ENCODE measurements at regions not wholly inside any gene's neighbourhood (a gene's known extent, or its start where the extent isn't known, plus 50 kb on each side); places are given as distances from the start of the nearest gene placed in this dataset.

DNA sequence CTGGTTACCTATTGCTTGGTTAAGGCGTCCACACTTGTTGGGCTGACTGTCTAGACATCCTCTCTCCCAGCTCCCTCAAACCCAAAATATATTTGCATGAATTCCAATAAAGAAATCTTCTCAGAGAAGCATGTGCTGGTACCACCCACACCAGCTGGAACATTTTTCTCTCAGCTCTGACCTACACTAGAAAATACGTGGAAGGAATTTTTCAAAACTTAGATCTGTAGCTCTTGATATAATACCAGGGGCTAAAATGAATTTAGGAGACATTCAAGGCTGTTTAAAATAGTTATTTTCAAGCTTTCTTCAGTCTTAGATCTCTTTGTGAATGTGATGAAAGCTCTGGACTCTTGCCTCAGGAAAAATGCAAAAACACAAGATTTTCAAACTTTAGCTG lies 590.4 kb downstream of the PDCD6IP start:
- TF ChIP-seq EZH2 (IDR thresholded peaks at IDR 0.05; ENCODE audit: low read depth, unreplicated experiment) (no peak), POLR2AphosphoS5 (IDR thresholded peaks at IDR 0.05; ENCODE audit: low read depth) (no peak), CREB1 (CRISPR knock-in tag; IDR thresholded peaks at IDR 0.05; ENCODE audit: low read depth) (no peak), EZH2phosphoT487 (IDR thresholded peaks at IDR 0.05; ENCODE audit: unreplicated experiment) (no peak), JUNB (IDR thresholded peaks at IDR 0.05; ENCODE audit: unreplicated experiment) (no peak), NANOG (IDR thresholded peaks at IDR 0.05; ENCODE audit: borderline replicate concordance) (no peak), ZNF331 (CRISPR knock-in tag; IDR thresholded peaks at IDR 0.05; ENCODE audit: low read depth) (no peak), STAT1 (IDR thresholded peaks at IDR 0.05; ENCODE audit: unreplicated experiment) (no peak), ZNF114 (CRISPR knock-in tag; IDR thresholded peaks at IDR 0.05) (no peak)
- TF ChIP-seq, protein P1, sequence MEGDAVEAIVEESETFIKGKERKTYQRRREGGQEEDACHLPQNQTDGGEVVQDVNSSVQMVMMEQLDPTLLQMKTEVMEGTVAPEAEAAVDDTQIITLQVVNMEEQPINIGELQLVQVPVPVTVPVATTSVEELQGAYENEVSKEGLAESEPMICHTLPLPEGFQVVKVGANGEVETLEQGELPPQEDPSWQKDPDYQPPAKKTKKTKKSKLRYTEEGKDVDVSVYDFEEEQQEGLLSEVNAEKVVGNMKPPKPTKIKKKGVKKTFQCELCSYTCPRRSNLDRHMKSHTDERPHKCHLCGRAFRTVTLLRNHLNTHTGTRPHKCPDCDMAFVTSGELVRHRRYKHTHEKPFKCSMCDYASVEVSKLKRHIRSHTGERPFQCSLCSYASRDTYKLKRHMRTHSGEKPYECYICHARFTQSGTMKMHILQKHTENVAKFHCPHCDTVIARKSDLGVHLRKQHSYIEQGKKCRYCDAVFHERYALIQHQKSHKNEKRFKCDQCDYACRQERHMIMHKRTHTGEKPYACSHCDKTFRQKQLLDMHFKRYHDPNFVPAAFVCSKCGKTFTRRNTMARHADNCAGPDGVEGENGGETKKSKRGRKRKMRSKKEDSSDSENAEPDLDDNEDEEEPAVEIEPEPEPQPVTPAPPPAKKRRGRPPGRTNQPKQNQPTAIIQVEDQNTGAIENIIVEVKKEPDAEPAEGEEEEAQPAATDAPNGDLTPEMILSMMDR (conservative IDR thresholded peaks at IDR 0.05; ENCODE audit: low read depth in 2 of 2), result no peak
- TF ChIP-seq, protein P2, sequence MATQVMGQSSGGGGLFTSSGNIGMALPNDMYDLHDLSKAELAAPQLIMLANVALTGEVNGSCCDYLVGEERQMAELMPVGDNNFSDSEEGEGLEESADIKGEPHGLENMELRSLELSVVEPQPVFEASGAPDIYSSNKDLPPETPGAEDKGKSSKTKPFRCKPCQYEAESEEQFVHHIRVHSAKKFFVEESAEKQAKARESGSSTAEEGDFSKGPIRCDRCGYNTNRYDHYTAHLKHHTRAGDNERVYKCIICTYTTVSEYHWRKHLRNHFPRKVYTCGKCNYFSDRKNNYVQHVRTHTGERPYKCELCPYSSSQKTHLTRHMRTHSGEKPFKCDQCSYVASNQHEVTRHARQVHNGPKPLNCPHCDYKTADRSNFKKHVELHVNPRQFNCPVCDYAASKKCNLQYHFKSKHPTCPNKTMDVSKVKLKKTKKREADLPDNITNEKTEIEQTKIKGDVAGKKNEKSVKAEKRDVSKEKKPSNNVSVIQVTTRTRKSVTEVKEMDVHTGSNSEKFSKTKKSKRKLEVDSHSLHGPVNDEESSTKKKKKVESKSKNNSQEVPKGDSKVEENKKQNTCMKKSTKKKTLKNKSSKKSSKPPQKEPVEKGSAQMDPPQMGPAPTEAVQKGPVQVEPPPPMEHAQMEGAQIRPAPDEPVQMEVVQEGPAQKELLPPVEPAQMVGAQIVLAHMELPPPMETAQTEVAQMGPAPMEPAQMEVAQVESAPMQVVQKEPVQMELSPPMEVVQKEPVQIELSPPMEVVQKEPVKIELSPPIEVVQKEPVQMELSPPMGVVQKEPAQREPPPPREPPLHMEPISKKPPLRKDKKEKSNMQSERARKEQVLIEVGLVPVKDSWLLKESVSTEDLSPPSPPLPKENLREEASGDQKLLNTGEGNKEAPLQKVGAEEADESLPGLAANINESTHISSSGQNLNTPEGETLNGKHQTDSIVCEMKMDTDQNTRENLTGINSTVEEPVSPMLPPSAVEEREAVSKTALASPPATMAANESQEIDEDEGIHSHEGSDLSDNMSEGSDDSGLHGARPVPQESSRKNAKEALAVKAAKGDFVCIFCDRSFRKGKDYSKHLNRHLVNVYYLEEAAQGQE (IDR thresholded peaks at IDR 0.05; ENCODE audit: unreplicated experiment), result no peak
- TF ChIP-seq, protein P3, sequence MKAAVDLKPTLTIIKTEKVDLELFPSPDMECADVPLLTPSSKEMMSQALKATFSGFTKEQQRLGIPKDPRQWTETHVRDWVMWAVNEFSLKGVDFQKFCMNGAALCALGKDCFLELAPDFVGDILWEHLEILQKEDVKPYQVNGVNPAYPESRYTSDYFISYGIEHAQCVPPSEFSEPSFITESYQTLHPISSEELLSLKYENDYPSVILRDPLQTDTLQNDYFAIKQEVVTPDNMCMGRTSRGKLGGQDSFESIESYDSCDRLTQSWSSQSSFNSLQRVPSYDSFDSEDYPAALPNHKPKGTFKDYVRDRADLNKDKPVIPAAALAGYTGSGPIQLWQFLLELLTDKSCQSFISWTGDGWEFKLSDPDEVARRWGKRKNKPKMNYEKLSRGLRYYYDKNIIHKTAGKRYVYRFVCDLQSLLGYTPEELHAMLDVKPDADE (IDR thresholded peaks at IDR 0.05), result no peak
- TF ChIP-seq, protein P4, sequence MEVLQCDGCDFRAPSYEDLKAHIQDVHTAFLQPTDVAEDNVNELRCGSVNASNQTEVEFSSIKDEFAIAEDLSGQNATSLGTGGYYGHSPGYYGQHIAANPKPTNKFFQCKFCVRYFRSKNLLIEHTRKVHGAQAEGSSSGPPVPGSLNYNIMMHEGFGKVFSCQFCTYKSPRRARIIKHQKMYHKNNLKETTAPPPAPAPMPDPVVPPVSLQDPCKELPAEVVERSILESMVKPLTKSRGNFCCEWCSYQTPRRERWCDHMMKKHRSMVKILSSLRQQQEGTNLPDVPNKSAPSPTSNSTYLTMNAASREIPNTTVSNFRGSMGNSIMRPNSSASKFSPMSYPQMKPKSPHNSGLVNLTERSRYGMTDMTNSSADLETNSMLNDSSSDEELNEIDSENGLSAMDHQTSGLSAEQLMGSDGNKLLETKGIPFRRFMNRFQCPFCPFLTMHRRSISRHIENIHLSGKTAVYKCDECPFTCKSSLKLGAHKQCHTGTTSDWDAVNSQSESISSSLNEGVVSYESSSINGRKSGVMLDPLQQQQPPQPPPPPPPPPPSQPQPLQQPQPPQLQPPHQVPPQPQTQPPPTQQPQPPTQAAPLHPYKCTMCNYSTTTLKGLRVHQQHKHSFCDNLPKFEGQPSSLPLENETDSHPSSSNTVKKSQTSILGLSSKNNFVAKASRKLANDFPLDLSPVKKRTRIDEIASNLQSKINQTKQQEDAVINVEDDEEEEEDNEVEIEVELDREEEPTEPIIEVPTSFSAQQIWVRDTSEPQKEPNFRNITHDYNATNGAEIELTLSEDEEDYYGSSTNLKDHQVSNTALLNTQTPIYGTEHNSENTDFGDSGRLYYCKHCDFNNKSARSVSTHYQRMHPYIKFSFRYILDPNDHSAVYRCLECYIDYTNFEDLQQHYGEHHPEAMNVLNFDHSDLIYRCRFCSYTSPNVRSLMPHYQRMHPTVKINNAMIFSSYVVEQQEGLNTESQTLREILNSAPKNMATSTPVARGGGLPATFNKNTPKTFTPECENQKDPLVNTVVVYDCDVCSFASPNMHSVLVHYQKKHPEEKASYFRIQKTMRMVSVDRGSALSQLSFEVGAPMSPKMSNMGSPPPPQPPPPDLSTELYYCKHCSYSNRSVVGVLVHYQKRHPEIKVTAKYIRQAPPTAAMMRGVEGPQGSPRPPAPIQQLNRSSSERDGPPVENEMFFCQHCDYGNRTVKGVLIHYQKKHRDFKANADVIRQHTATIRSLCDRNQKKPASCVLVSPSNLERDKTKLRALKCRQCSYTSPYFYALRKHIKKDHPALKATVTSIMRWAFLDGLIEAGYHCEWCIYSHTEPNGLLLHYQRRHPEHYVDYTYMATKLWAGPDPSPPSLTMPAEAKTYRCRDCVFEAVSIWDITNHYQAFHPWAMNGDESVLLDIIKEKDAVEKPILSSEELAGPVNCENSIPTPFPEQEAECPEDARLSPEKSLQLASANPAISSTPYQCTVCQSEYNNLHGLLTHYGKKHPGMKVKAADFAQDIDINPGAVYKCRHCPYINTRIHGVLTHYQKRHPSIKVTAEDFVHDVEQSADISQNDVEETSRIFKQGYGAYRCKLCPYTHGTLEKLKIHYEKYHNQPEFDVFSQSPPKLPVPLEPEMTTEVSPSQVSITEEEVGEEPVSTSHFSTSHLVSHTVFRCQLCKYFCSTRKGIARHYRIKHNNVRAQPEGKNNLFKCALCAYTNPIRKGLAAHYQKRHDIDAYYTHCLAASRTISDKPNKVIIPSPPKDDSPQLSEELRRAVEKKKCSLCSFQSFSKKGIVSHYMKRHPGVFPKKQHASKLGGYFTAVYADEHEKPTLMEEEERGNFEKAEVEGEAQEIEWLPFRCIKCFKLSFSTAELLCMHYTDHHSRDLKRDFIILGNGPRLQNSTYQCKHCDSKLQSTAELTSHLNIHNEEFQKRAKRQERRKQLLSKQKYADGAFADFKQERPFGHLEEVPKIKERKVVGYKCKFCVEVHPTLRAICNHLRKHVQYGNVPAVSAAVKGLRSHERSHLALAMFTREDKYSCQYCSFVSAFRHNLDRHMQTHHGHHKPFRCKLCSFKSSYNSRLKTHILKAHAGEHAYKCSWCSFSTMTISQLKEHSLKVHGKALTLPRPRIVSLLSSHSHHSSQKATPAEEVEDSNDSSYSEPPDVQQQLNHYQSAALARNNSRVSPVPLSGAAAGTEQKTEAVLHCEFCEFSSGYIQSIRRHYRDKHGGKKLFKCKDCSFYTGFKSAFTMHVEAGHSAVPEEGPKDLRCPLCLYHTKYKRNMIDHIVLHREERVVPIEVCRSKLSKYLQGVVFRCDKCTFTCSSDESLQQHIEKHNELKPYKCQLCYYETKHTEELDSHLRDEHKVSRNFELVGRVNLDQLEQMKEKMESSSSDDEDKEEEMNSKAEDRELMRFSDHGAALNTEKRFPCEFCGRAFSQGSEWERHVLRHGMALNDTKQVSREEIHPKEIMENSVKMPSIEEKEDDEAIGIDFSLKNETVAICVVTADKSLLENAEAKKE (CRISPR knock-in tag; IDR thresholded peaks at IDR 0.05), result no peak

Measured in GM23338 (cell line).